SK-N-MC (cell line): ENCODE measurements at regions not wholly inside any gene's neighbourhood (a gene's known extent, or its start where the extent isn't known, plus 50 kb on each side); places are given as distances from the start of the nearest gene placed in this dataset.

ENCODE experiments used
- DNase-seq: peaks from one replicate; pipeline ENCODE4 v3.0.0-alpha.2; 2011; ENCODE audit warnings: low read depth, low spot score
- H3K27ac ChIP-seq: fragments of 200-600 bp; sonication (generic); 2 replicates; pipeline ENCODE4 v1.5.1; 2016; ENCODE audit warnings: mixed run types
- H3K36me3 ChIP-seq: fragments of 200-600 bp; sonication (generic); 2 replicates; pipeline ENCODE4 v1.6.1; 2017; ENCODE audit warnings: antibody characterized with exemption, low read length, mixed read lengths; ENCODE audit not compliant: insufficient read depth
- H3K4me3 ChIP-seq: fragments of 200-600 bp; sonication (generic); 2 replicates; pipeline ENCODE4 v1.5.1; 2016
- H3K9ac ChIP-seq: fragments of 200-600 bp; sonication (generic); 2 replicates; pipeline ENCODE4 v1.8.0; 2017; ENCODE audit warnings: mixed run types, mixed read lengths; ENCODE audit not compliant: insufficient read length
- H3K9me3 ChIP-seq: fragments of 200-600 bp; sonication (generic); 2 replicates; pipeline ENCODE4 v1.6.1; 2017; ENCODE audit warnings: low read depth, mild to moderate bottlenecking, antibody characterized with exemption, low read length, moderate library complexity, mixed read lengths
- EZH2 ChIP-seq: fragments of 200-600 bp; sonication (generic); IDR thresholded peaks from one replicate; pipeline ENCODE4 v1.6.1; 2017; ENCODE audit warnings: antibody characterized with exemption
- FOXP2 ChIP-seq: optimal IDR thresholded peaks from 2 replicates; pipeline ENCODE3; 2011; ENCODE audit warnings: mild to moderate bottlenecking, moderate library complexity; ENCODE audit not compliant: insufficient read depth; ENCODE audit errors: extremely low read length, control extremely low read depth
- POLR2AphosphoS5 ChIP-seq: IDR thresholded peaks from 2 replicates; pipeline ENCODE4 v1.6.1; 2012; ENCODE audit warnings: mild to moderate bottlenecking, low read depth, low read length, borderline replicate concordance

- Histone ChIP-seq H3K4me3 (no peak overlapping the region), H3K9me3 (no peaks in the 10 kb centered on the region), H3K27ac (no peak overlapping the region), H3K36me3 (no peaks in the 10 kb centered on the region), H3K9ac (no peak overlapping the region)
- DNase-seq, result no peak
- TF ChIP-seq POLR2AphosphoS5 (no peak), EZH2 (no peak), FOXP2 (no peak)
Measured at GRCh38 chr6:147621263-147621662, 112.8 kb downstream of the SAMD5 start.

GRCh38 chr6:147621961-147622360, 113.5 kb downstream of the SAMD5 start:
- no peaks in the 10 kb centered on the region for H3K9me3 ChIP-seq
- no peak overlapping the region for H3K27ac ChIP-seq
- DNase-seq, result no peak
- no peak overlapping the region for H3K9ac ChIP-seq
- H3K4me3 ChIP-seq, result no peak overlapping the region
- TF ChIP-seq FOXP2 (no peak), EZH2 (no peak), POLR2AphosphoS5 (no peak)
- no peaks in the 10 kb centered on the region for H3K36me3 ChIP-seq

- Histone ChIP-seq H3K9ac (no peak overlapping the region), H3K4me3 (no peak overlapping the region), H3K9me3 (no peaks in the 10 kb centered on the region), H3K27ac (no peak overlapping the region), H3K36me3 (no peaks in the 10 kb centered on the region)
- TF ChIP-seq POLR2AphosphoS5 (no peak), EZH2 (no peak), FOXP2 (no peak)
- DNase-seq, result no peak
Measured at GRCh38 chr6:147624946-147625515, 116.5 kb downstream of the SAMD5 start.

- Histone ChIP-seq H3K9ac (no peak overlapping the region), H3K4me3 (no peak overlapping the region), H3K9me3 (no peaks in the 10 kb centered on the region), H3K27ac (no peak overlapping the region), H3K36me3 (no peaks in the 10 kb centered on the region)
- TF ChIP-seq FOXP2 (no peak), POLR2AphosphoS5 (no peak), EZH2 (no peak)
- DNase-seq, result no peak
Measured at GRCh38 chr6:147625946-147626345, 117.5 kb downstream of the SAMD5 start.

GRCh38 chr6:147627411-147627810, 118.9 kb downstream of the SAMD5 start:
- TF ChIP-seq FOXP2 (no peak), POLR2AphosphoS5 (no peak), EZH2 (no peak)
- H3K9me3 ChIP-seq, result no peaks in the 10 kb centered on the region
- H3K27ac ChIP-seq, result no peak overlapping the region
- H3K4me3 ChIP-seq, result no peak overlapping the region; the same call in 1 of the 2 replicates
- no peaks in the 10 kb centered on the region for H3K36me3 ChIP-seq
- H3K9ac ChIP-seq, result no peak overlapping the region
- DNase-seq, result no peak

GRCh38 chr6:147633191-147633590, 124.7 kb downstream of the SAMD5 start:
- Histone ChIP-seq H3K9ac (peak overlapping the region; percentile 4), H3K36me3 (no peaks in the 10 kb centered on the region), H3K27ac (peak overlapping the region; percentile 72), H3K9me3 (0 out of 2 replicates have a peak, but pooled peaks cover 4% of the 10 kb centered on the region), H3K4me3 (peak overlapping the region; percentile 68)
- peak; percentile 81 for DNase-seq
- TF ChIP-seq POLR2AphosphoS5 (peak; percentile 38; the same call in 1 of the 2 replicates), FOXP2 (no peak), EZH2 (no peak)

GRCh38 chr6:147637620-147638195, 129.2 kb downstream of the SAMD5 start:
- Histone ChIP-seq H3K4me3 (no peak overlapping the region), H3K9ac (no peak overlapping the region), H3K27ac (no peak overlapping the region), H3K9me3 (0 out of 2 replicates have a peak, but pooled peaks cover 4% of the 10 kb centered on the region), H3K36me3 (no peaks in the 10 kb centered on the region)
- no peak for DNase-seq
- TF ChIP-seq POLR2AphosphoS5 (no peak), FOXP2 (no peak), EZH2 (no peak)

GRCh38 chr6:147639279-147639678, 130.8 kb downstream of the SAMD5 start:
- DNase-seq, result no peak
- no peak overlapping the region for H3K9ac ChIP-seq
- H3K27ac ChIP-seq, result no peak overlapping the region
- H3K36me3 ChIP-seq, result no peaks in the 10 kb centered on the region
- H3K4me3 ChIP-seq, result no peak overlapping the region
- TF ChIP-seq POLR2AphosphoS5, result no peak
- no peak for TF ChIP-seq EZH2
- TF ChIP-seq FOXP2, result no peak
- 0 out of 2 replicates have a peak, but pooled peaks cover 4% of the 10 kb centered on the region for H3K9me3 ChIP-seq
